IMR-90 (cell line): ENCODE measurements at regions not wholly inside any gene's neighbourhood (a gene's known extent, or its start where the extent isn't known, plus 50 kb on each side); places are given as distances from the start of the nearest gene placed in this dataset.

Source experiments
- ATAC-seq: fragments of 200-7000 bp; cut with Tn5 transposase; 2 replicates; pipeline ENCODE4 v1.9.1; 2020; ENCODE audit warnings: low read depth, mild to moderate bottlenecking, moderate library complexity
- BruUV-seq: library from RNA; stranded (reverse); fragments of 400-500 nt; replicated peaks from 2 replicates; lab custom pipeline; 2021; lab: Mats Ljungman, UMichigan
- CTCF ChIA-PET: fragments of 300-600 bp; formaldehyde crosslinking; extraction: SDS; loops from one replicate; lab custom pipeline; 2021; ENCODE audit warnings: antibody characterized with exemption; lab: Yijun Ruan, JAX
- POLR2A ChIA-PET: fragments of 300-600 bp; sonication (Branson Sonifier 250); formaldehyde crosslinking; loops from one replicate; lab custom pipeline; 2022; ENCODE audit warnings: antibody characterized with exemption; ENCODE audit not compliant: unreplicated experiment; lab: Charles Lee
- DNase-seq: peaks from one replicate; pipeline ENCODE4 v3.0.0; 2013
- H2AFZ ChIP-seq: replicated peaks from 2 replicates; pipeline ENCODE3; 2013; ENCODE audit warnings: low read length, mild to moderate bottlenecking; ENCODE audit not compliant: poor library complexity
- H2AK5ac ChIP-seq: 2 replicates; pipeline ENCODE4 v1.6.1; 2013; ENCODE audit warnings: low read depth, low read length, inconsistent platforms
- H2AK9ac ChIP-seq: replicated peaks from 2 replicates; pipeline ENCODE3; 2013; ENCODE audit warnings: mild to moderate bottlenecking, low read depth, low read length, moderate library complexity; ENCODE audit not compliant: poor library complexity
- H2BK120ac ChIP-seq: 2 replicates; pipeline ENCODE4 v1.6.1; 2013; ENCODE audit warnings: low read depth, low read length, inconsistent platforms
- H2BK15ac ChIP-seq: 3 replicates; pipeline ENCODE4 v1.6.1; 2013; ENCODE audit warnings: low read depth, low read length, inconsistent platforms
- H2BK20ac ChIP-seq: 2 replicates; pipeline ENCODE4 v1.6.1; 2013; ENCODE audit warnings: low read depth, mild to moderate bottlenecking, inconsistent platforms, low read length, moderate library complexity
- H2BK5ac ChIP-seq: 2 replicates; pipeline ENCODE4 v1.6.1; 2013; ENCODE audit warnings: mild to moderate bottlenecking, low read depth, low read length, inconsistent platforms; ENCODE audit not compliant: poor library complexity, severe bottlenecking
- H3K14ac ChIP-seq: replicated peaks from 2 replicates; pipeline ENCODE4 v1.6.1; 2013; ENCODE audit warnings: low read depth, low read length, inconsistent platforms
- H3K18ac ChIP-seq: 2 replicates; pipeline ENCODE4 v1.6.1; 2013; ENCODE audit warnings: low read depth, low read length, control low read depth
- H3K23ac ChIP-seq: 2 replicates; pipeline ENCODE4 v1.6.1; 2013; ENCODE audit warnings: low read depth, low read length, inconsistent platforms
- H3K27ac ChIP-seq: 2 replicates; pipeline ENCODE4 v1.5.1; 2013; ENCODE audit warnings: mild to moderate bottlenecking, control low read depth, low read length; ENCODE audit not compliant: insufficient read depth
- H3K27me3 ChIP-seq: 2 replicates; pipeline ENCODE4 v1.6.1; 2013; ENCODE audit warnings: low read length; ENCODE audit not compliant: control insufficient read depth, insufficient read depth
- H3K36me3 ChIP-seq: 2 replicates; pipeline ENCODE4 v1.6.1; 2013; ENCODE audit warnings: low read length, mixed read lengths; ENCODE audit not compliant: control insufficient read depth, insufficient read depth
- H3K4ac ChIP-seq: 2 replicates; pipeline ENCODE4 v1.6.1; 2013; ENCODE audit warnings: low read depth, low read length, inconsistent platforms
- H3K4me1 ChIP-seq: 2 replicates; pipeline ENCODE4 v1.6.1; 2013; ENCODE audit warnings: low read length, mixed read lengths; ENCODE audit not compliant: control insufficient read depth, insufficient read depth
- H3K4me2 ChIP-seq: 2 replicates; pipeline ENCODE4 v1.6.1; 2013; ENCODE audit warnings: low read depth, mild to moderate bottlenecking, control low read depth, low read length, moderate library complexity
- H3K4me3 ChIP-seq: 2 replicates; pipeline ENCODE4 v1.5.1; 2013; ENCODE audit warnings: low read depth, mild to moderate bottlenecking, control low read depth, low read length, moderate library complexity; ENCODE audit not compliant: insufficient read depth
- H3K56ac ChIP-seq: 2 replicates; pipeline ENCODE4 v1.6.1; 2013; ENCODE audit warnings: low read length, inconsistent platforms; ENCODE audit not compliant: insufficient read depth; ENCODE audit errors: extremely low read depth
- H3K79me1 ChIP-seq, 2 experiments: 2 replicates each; pipeline ENCODE4 v1.6.1; 2013; ENCODE audit warnings: low read length in 2 of 2, inconsistent platforms in 1 of 2, low read depth in 1 of 2
- H3K9ac ChIP-seq: 2 replicates; pipeline ENCODE4 v1.6.1; 2013; ENCODE audit warnings: low read depth, low read length, control low read depth
- H3K9me1 ChIP-seq: 2 replicates; pipeline ENCODE4 v1.6.1; 2013; ENCODE audit warnings: low read length, inconsistent platforms; ENCODE audit not compliant: insufficient read depth
- H3K9me3 ChIP-seq: 2 replicates; pipeline ENCODE4 v1.6.1; 2013; ENCODE audit warnings: low read length; ENCODE audit not compliant: control insufficient read depth, insufficient read depth
- H4K20me1 ChIP-seq: 2 replicates; pipeline ENCODE4 v1.6.1; 2013; ENCODE audit warnings: low read length, inconsistent platforms; ENCODE audit not compliant: insufficient read depth
- H4K5ac ChIP-seq: 2 replicates; pipeline ENCODE4 v1.6.1; 2013; ENCODE audit warnings: mild to moderate bottlenecking, low read depth, low read length, control low read depth
- H4K8ac ChIP-seq, 2 experiments: 2 replicates each; pipeline ENCODE4 v1.6.1; 2013; ENCODE audit warnings: low read depth in 2 of 2, low read length in 2 of 2, control low read depth in 1 of 2, inconsistent platforms in 1 of 2
- H4K91ac ChIP-seq: 2 replicates; pipeline ENCODE4 v1.6.1; 2013; ENCODE audit warnings: low read depth, low read length, inconsistent platforms; ENCODE audit not compliant: insufficient read depth
- BHLHE40 ChIP-seq: fragments of 150-350 bp; IDR thresholded peaks from 2 replicates; pipeline ENCODE4 v1.6.1; 2016; ENCODE audit warnings: mild to moderate bottlenecking, low read depth, low read length
- CEBPB ChIP-seq: IDR thresholded peaks from 2 replicates; pipeline ENCODE4 v1.6.1; 2012; ENCODE audit warnings: low read depth, low read length, improper control_type of control experiment
- CHD1 ChIP-seq: IDR thresholded peaks from 2 replicates; pipeline ENCODE4 v1.6.1; 2012; ENCODE audit warnings: low read depth, low read length, improper control_type of control experiment
- ELK1 ChIP-seq: fragments of 150-350 bp; IDR thresholded peaks from 2 replicates; pipeline ENCODE4 v1.6.1; 2016; ENCODE audit warnings: low read depth, mild to moderate bottlenecking, low read length, moderate library complexity, borderline replicate concordance
- FOS ChIP-seq: fragments of 150-350 bp; IDR thresholded peaks from 2 replicates; pipeline ENCODE4 v1.6.1; 2016; ENCODE audit warnings: low read depth, low read length
- MAFK ChIP-seq: IDR thresholded peaks from 2 replicates; pipeline ENCODE4 v1.6.1; 2012; ENCODE audit warnings: low read depth, low read length, improper control_type of control experiment
- MAZ ChIP-seq: IDR thresholded peaks from 2 replicates; pipeline ENCODE4 v1.6.1; 2012; ENCODE audit warnings: low read depth, mild to moderate bottlenecking, low read length, improper control_type of control experiment, moderate library complexity, borderline replicate concordance
- MXI1 ChIP-seq: IDR thresholded peaks from 2 replicates; pipeline ENCODE4 v1.6.1; 2012; ENCODE audit warnings: low read depth, mild to moderate bottlenecking, low read length, moderate library complexity, borderline replicate concordance
- NFE2L2 ChIP-seq: fragments of 150-350 bp; IDR thresholded peaks from 2 replicates; pipeline ENCODE4 v1.6.1; 2016; ENCODE audit warnings: low read depth, mild to moderate bottlenecking, low read length
- POLR2A ChIP-seq: IDR thresholded peaks from 2 replicates; pipeline ENCODE4 v1.6.1; 2012; ENCODE audit warnings: mild to moderate bottlenecking, low read depth, low read length
- RCOR1 ChIP-seq: IDR thresholded peaks from 2 replicates; pipeline ENCODE4 v1.6.1; 2012; ENCODE audit warnings: mild to moderate bottlenecking, low read length, improper control_type of control experiment; ENCODE audit not compliant: insufficient replicate concordance
- RFX5 ChIP-seq: IDR thresholded peaks from 2 replicates; pipeline ENCODE4 v1.8.0; 2012; ENCODE audit warnings: low read depth, mild to moderate bottlenecking, low read length, moderate library complexity
- SMC3 ChIP-seq: fragments of 150-350 bp; IDR thresholded peaks from 2 replicates; pipeline ENCODE4 v1.6.1; 2016; ENCODE audit warnings: low read depth, mild to moderate bottlenecking, antibody characterized with exemption, low read length, moderate library complexity
- USF2 ChIP-seq: fragments of 150-350 bp; IDR thresholded peaks from 2 replicates; pipeline ENCODE4 v1.6.1; 2017; ENCODE audit warnings: mild to moderate bottlenecking, antibody characterized with exemption, low read length, low read depth
- WGBS, 2 experiments: methylation state at CpG; one replicate each; pipeline versions ENCODE4 v1.1.5 to v1.1.7; 2013; ENCODE audit warnings: missing lambda C conversion rate in 2 of 2; ENCODE audit not compliant: insufficient read length in 1 of 2; ENCODE audit errors: extremely low coverage in 2 of 2; 5-methylcytosine and 5-hydroxymethylcytosine counted together
- dilution Hi-C: fragments of 300-500 bp; cut with HindIII; formaldehyde crosslinking; loops from one replicate; pipeline ENCODE4 v1.14.3; 2018; ENCODE audit warnings: low sequenced_read_pairs; ENCODE audit not compliant: unreplicated experiment
- in situ Hi-C: fragments of 300-500 bp; cut with MboI; formaldehyde crosslinking; loops from 3 replicates; pipeline ENCODE4 v1.14.3; 2019; ENCODE audit warnings: low sequenced_read_pairs, inconsistent platforms, mixed read lengths
- intact Hi-C: fragments of 100-400 bp; cut with micrococcal nuclease; formaldehyde crosslinking; loops from 2 replicates; pipeline ENCODE4 v1.10.0; 2022
- TF ChIP-seq, protein P1 (sequence below): conservative IDR thresholded peaks from 2 replicates; pipeline ENCODE4 v1.5.1; 2012; ENCODE audit warnings: mild to moderate bottlenecking, low read depth, low read length, improper control_type of control experiment

GRCh38 chr2:142748559-142749099 lies 128.8 kb upstream of the KYNU start:
- Histone ChIP-seq H4K5ac (no peak overlapping the region), H3K23ac (no peak overlapping the region), H3K9ac (no peak overlapping the region), H2BK15ac (no peak overlapping the region), H3K27ac (no peak overlapping the region), H4K20me1 (no peaks in the 10 kb centered on the region), H2AK5ac (no peak overlapping the region), H3K56ac (no peak overlapping the region), H2BK20ac (no peak overlapping the region), H2AK9ac (no peak overlapping the region), H4K91ac (no peak overlapping the region), H2BK5ac (no peak overlapping the region), H3K4ac (no peak overlapping the region), H2AFZ (peak overlapping the region; percentile 32), H3K79me1 (no peaks in the 10 kb centered on the region), H3K14ac (no peak overlapping the region), H3K9me3 (no peaks in the 10 kb centered on the region), H3K27me3 (no peaks in the 10 kb centered on the region), H3K4me1 (no peaks in the 10 kb centered on the region), H3K18ac (no peak overlapping the region), H3K9me1 (no peaks in the 10 kb centered on the region), H2BK120ac (no peak overlapping the region), H4K8ac (no peak overlapping the region), H3K36me3 (no peaks in the 10 kb centered on the region), H3K4me2 (no peak overlapping the region), H3K4me3 (no peak overlapping the region)
- in situ Hi-C loops (no loop called here), intact Hi-C loops (no loop called here), dilution Hi-C loops (no loop called here)
- CTCF ChIA-PET, result no interaction called here
- 92% methylated on average over 6 of the region's 14 CpGs; no CpG with 5 or more reads in 1 of the 2 experiments for WGBS, 2 experiments
- no peak for DNase-seq
- POLR2A ChIA-PET, result no interaction called here
- TF ChIP-seq USF2 (no peak), RFX5 (no peak), BHLHE40 (no peak), NFE2L2 (no peak), MAZ (no peak), POLR2A (no peak), MAFK (no peak), CEBPB (no peak), MXI1 (no peak), RCOR1 (no peak), FOS (no peak), ELK1 (no peak), CHD1 (no peak), SMC3 (no peak)
- TF ChIP-seq, protein P1, sequence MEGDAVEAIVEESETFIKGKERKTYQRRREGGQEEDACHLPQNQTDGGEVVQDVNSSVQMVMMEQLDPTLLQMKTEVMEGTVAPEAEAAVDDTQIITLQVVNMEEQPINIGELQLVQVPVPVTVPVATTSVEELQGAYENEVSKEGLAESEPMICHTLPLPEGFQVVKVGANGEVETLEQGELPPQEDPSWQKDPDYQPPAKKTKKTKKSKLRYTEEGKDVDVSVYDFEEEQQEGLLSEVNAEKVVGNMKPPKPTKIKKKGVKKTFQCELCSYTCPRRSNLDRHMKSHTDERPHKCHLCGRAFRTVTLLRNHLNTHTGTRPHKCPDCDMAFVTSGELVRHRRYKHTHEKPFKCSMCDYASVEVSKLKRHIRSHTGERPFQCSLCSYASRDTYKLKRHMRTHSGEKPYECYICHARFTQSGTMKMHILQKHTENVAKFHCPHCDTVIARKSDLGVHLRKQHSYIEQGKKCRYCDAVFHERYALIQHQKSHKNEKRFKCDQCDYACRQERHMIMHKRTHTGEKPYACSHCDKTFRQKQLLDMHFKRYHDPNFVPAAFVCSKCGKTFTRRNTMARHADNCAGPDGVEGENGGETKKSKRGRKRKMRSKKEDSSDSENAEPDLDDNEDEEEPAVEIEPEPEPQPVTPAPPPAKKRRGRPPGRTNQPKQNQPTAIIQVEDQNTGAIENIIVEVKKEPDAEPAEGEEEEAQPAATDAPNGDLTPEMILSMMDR, result no peak
- no peak for ATAC-seq
- BruUV-seq, result no TSS peak
